ENCODE measurements at regions not wholly inside any gene's neighbourhood (a gene's known extent, or its start where the extent isn't known, plus 50 kb on each side); places are given as distances from the start of the nearest gene placed in this dataset.

GRCh38 chr2:121071034-121071504, 213.9 kb downstream of the TFCP2L1 start:
- in situ Hi-C loops (cut with MboI; ENCODE audit: low pct_ligation_motif_present in 1 of 4, low pct_unique_long_range_greater_than_20kb in 1 of 4, low sequenced_read_pairs in 3 of 4) (loop anchor here in 1 of 4 donors (10.0 kb wide), 1 partner anchor 376 kb away; no protein-coding TSS in a partner anchor), intact Hi-C loops (cut with DNase I; ENCODE audit: low total_unique reads) (no loop called here)
- peaks cover 0 to 11% (median 2%) of the 10 kb centered on the region in 4 donors for H3K4me1 ChIP-seq
- 3 to 9% methylated on average over 6 to 14 of the region's 14 CpGs for WGBS, 2 donors (ENCODE audit: low coverage in 1 of 2)
- H3K9me3 ChIP-seq: no peaks in the 10 kb centered on the region
- H3K36me3 ChIP-seq: no peaks in the 10 kb centered on the region
- no peak overlapping the region for H3K4me3 ChIP-seq
- no peak overlapping the region for H3K27ac ChIP-seq
- peak; percentile 66 for DNase-seq
- TF ChIP-seq CTCF (IDR thresholded peaks at IDR 0.05): peak; percentile 88 to 96 (median 92)
- no peak for TF ChIP-seq EP300 (IDR thresholded peaks at IDR 0.05; ENCODE audit: low read depth)
- no peak for TF ChIP-seq POLR2AphosphoS5 (IDR thresholded peaks at IDR 0.05)
- no peak for TF ChIP-seq POLR2A (IDR thresholded peaks at IDR 0.05)
- H3K27me3 ChIP-seq: peaks cover 46% of the 10 kb centered on the region

- Histone ChIP-seq H3K36me3 (no peaks in the 10 kb centered on the region), H3K27me3 (peaks cover 53% of the 10 kb centered on the region), H3K4me3 (no peak overlapping the region), H3K9me3 (no peaks in the 10 kb centered on the region), H3K4me1 (peaks cover 0 to 11% (median 2%) of the 10 kb centered on the region in 4 donors), H3K27ac (no peak overlapping the region)
- TF ChIP-seq POLR2AphosphoS5 (IDR thresholded peaks at IDR 0.05) (no peak), CTCF (IDR thresholded peaks at IDR 0.05) (no peak), EP300 (IDR thresholded peaks at IDR 0.05; ENCODE audit: low read depth) (no peak), POLR2A (IDR thresholded peaks at IDR 0.05) (no peak)
- intact Hi-C loops (cut with DNase I; ENCODE audit: low total_unique reads) (no loop called here), in situ Hi-C loops (cut with MboI; ENCODE audit: low pct_ligation_motif_present in 1 of 4, low pct_unique_long_range_greater_than_20kb in 1 of 4, low sequenced_read_pairs in 3 of 4) (loop anchor here in 1 of 4 donors (10.0 kb wide), 1 partner anchor 378 kb away; no protein-coding TSS in a partner anchor)
- WGBS, 2 donors (ENCODE audit: low coverage in 1 of 2): 69% methylated on average over 13 of the region's 13 CpGs; no CpG with 5 or more reads in 1 of the 2 donors
- no peak for DNase-seq
Measured at GRCh38 chr2:121072784-121073183, 212.2 kb downstream of the TFCP2L1 start.

- Histone ChIP-seq H3K4me1 (peaks cover 0 to 11% (median 2%) of the 10 kb centered on the region in 4 donors), H3K27ac (no peak overlapping the region), H3K36me3 (no peaks in the 10 kb centered on the region), H3K27me3 (peaks cover 53% of the 10 kb centered on the region), H3K4me3 (no peak overlapping the region), H3K9me3 (no peaks in the 10 kb centered on the region)
- 82 to 92% methylated on average over 5 to 26 of the region's 26 CpGs for WGBS, 2 donors (ENCODE audit: low coverage in 1 of 2)
- intact Hi-C loops (cut with DNase I; ENCODE audit: low total_unique reads) (no loop called here), in situ Hi-C loops (cut with MboI; ENCODE audit: low pct_ligation_motif_present in 1 of 4, low pct_unique_long_range_greater_than_20kb in 1 of 4, low sequenced_read_pairs in 3 of 4) (loop anchor here in 1 of 4 donors (10.0 kb wide), 1 partner anchor 379 kb away; no protein-coding TSS in a partner anchor)
- DNase-seq: no peak
- TF ChIP-seq EP300 (IDR thresholded peaks at IDR 0.05; ENCODE audit: low read depth) (no peak), CTCF (IDR thresholded peaks at IDR 0.05) (no peak), POLR2AphosphoS5 (IDR thresholded peaks at IDR 0.05) (no peak), POLR2A (IDR thresholded peaks at IDR 0.05) (no peak)
Measured at GRCh38 chr2:121073320-121074210, 211.4 kb downstream of the TFCP2L1 start.

- no peak overlapping the region for H3K27ac ChIP-seq
- H3K27me3 ChIP-seq: peaks cover 53% of the 10 kb centered on the region
- WGBS, 2 donors (ENCODE audit: low coverage in 1 of 2): 20 to 42% methylated on average over 1 to 11 of the region's 11 CpGs
- intact Hi-C loops (cut with DNase I; ENCODE audit: low total_unique reads): no loop called here
- DNase-seq: no peak
- no peak overlapping the region for H3K4me3 ChIP-seq
- peaks cover 0 to 11% (median 3%) of the 10 kb centered on the region in 4 donors for H3K4me1 ChIP-seq
- H3K36me3 ChIP-seq: no peaks in the 10 kb centered on the region
- TF ChIP-seq EP300 (IDR thresholded peaks at IDR 0.05; ENCODE audit: low read depth): no peak
- TF ChIP-seq POLR2A (IDR thresholded peaks at IDR 0.05): no peak
- TF ChIP-seq POLR2AphosphoS5 (IDR thresholded peaks at IDR 0.05): no peak
- TF ChIP-seq CTCF (IDR thresholded peaks at IDR 0.05): no peak
- no peaks in the 10 kb centered on the region for H3K9me3 ChIP-seq
- in situ Hi-C loops (cut with MboI; ENCODE audit: low pct_ligation_motif_present in 1 of 4, low pct_unique_long_range_greater_than_20kb in 1 of 4, low sequenced_read_pairs in 3 of 4): loop anchor here in 1 of 4 donors (10.0 kb wide), 1 partner anchor 380 kb away; no protein-coding TSS in a partner anchor
Measured at GRCh38 chr2:121074293-121074932, 210.6 kb downstream of the TFCP2L1 start.
